ENCODE measurements at regions not wholly inside any gene's neighbourhood (a gene's known extent, or its start where the extent isn't known, plus 50 kb on each side); places are given as distances from the start of the nearest gene placed in this dataset.

GRCh38 chr10:121312587-121312986 is 285.7 kb downstream of the FGFR2 start:
- Histone ChIP-seq H3K4me2 (ENCODE audit: control insufficient read depth, extremely low read depth, insufficient read depth, low read depth, low read length) (peak overlapping the region; percentile 80), H3K9ac (ENCODE audit: control insufficient read depth, extremely low read depth, insufficient read depth, low read length) (peak overlapping the region; percentile 65), H3K36me3 (ENCODE audit: control insufficient read depth in 2 of 2, extremely low read depth in 1 of 2, insufficient read depth in 2 of 2, low read length in 2 of 2) (no peaks in the 10 kb centered on the region), H3K27ac (ENCODE audit: control insufficient read depth, insufficient read depth, low read length) (peak overlapping the region; percentile 88), H3K9me3 (ENCODE audit: control insufficient read depth, low read depth, low read length) (no peaks in the 10 kb centered on the region), H4K20me1 (ENCODE audit: control insufficient read depth, extremely low read depth, insufficient read depth, low read length) (no peaks in the 10 kb centered on the region), H3K4me3 (ENCODE audit: control insufficient read depth in 2 of 3, extremely low read depth in 1 of 3, insufficient read depth in 2 of 3, low read depth in 1 of 3, low read length in 3 of 3) (peak overlapping the region in 2 of 3 experiments; percentile 29 to 49), H3K4me1 (ENCODE audit: control insufficient read depth, extremely low read depth, insufficient read depth, low read length) (peaks cover 57% of the 10 kb centered on the region), H3K27me3 (ENCODE audit: control insufficient read depth, extremely low read depth, insufficient read depth, low read length) (no peaks in the 10 kb centered on the region), H3K9me1 (ENCODE audit: control insufficient read depth, extremely low read depth, insufficient read depth, low read length) (no peaks in the 10 kb centered on the region), H2AFZ (ENCODE audit: control insufficient read depth, low read length) (peak overlapping the region; percentile 83), H3K79me2 (ENCODE audit: control insufficient read depth, insufficient read depth, low read length) (no peaks in the 10 kb centered on the region)
- dilution Hi-C loops (cut with MboI; ENCODE audit: extremely low pct_ligation_motif_present, low sequenced_read_pairs): no loop called here
- no peak for TF ChIP-seq EZH2 (IDR thresholded peaks at IDR 0.05; ENCODE audit: low read length)
- TF ChIP-seq CTCF (optimal IDR thresholded peaks at IDR 0.05 in 1 of 3, IDR thresholded peaks at IDR 0.05 in 1 of 3, conservative IDR thresholded peaks at IDR 0.05 in 1 of 3; ENCODE audit: extremely low read depth in 1 of 3, insufficient read depth in 2 of 3, low read length in 3 of 3): no peak
- DNase-seq (ENCODE audit: low read depth, low spot score) (no peak), FAIRE-seq (no peak)

DNA sequence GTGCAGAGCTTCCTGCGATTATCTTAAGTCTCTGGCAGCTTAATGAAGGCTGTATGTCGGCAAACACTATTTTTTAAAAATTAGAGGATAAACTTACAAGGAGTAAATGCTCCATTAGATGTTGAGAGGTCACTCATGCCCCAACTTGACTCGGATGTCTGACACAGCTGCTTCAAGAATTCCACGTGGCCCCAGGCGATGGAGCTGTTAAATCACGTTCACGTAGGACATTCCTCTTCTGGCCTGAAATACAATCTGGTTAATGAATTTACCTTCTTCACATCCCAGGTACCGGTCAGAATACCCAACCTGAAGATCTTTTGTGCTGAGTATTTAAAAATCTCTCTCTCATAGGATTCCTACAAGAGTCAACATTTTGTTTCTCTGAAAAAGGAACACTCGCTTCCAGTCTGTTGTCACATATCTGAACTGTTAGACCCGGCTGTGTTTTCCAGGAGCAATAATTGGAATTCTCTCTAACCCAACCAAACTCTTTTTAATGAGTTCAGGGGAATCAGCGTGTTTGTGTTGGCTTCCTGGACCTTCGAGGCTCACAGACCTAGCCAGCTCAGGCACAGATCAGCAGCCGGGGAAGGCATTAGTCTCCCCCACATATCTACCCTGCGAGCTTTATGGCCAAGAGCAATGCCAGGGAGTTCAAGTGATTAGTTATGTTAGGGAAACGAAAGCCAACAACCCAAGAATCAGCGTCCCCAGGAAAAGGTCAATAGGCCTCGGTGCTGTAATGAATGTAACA is 284.9 kb downstream of the FGFR2 start:
- peak overlapping the region in 2 of 3 experiments; percentile 29 to 49 for H3K4me3 ChIP-seq (ENCODE audit: control insufficient read depth in 2 of 3, extremely low read depth in 1 of 3, insufficient read depth in 2 of 3, low read depth in 1 of 3, low read length in 3 of 3)
- H3K4me1 ChIP-seq (ENCODE audit: control insufficient read depth, extremely low read depth, insufficient read depth, low read length): peaks cover 50% of the 10 kb centered on the region
- no peaks in the 10 kb centered on the region for H3K36me3 ChIP-seq (ENCODE audit: control insufficient read depth in 2 of 2, extremely low read depth in 1 of 2, insufficient read depth in 2 of 2, low read length in 2 of 2)
- no peaks in the 10 kb centered on the region for H3K79me2 ChIP-seq (ENCODE audit: control insufficient read depth, insufficient read depth, low read length)
- no peaks in the 10 kb centered on the region for H3K9me1 ChIP-seq (ENCODE audit: control insufficient read depth, extremely low read depth, insufficient read depth, low read length)
- dilution Hi-C loops (cut with MboI; ENCODE audit: extremely low pct_ligation_motif_present, low sequenced_read_pairs): no loop called here
- H3K9me3 ChIP-seq (ENCODE audit: control insufficient read depth, low read depth, low read length): no peaks in the 10 kb centered on the region
- peak overlapping the region; percentile 59 for H2AFZ ChIP-seq (ENCODE audit: control insufficient read depth, low read length)
- peak overlapping the region; percentile 80 for H3K4me2 ChIP-seq (ENCODE audit: control insufficient read depth, extremely low read depth, insufficient read depth, low read depth, low read length)
- peak; percentile 95 for DNase-seq (ENCODE audit: low read depth, low spot score)
- H4K20me1 ChIP-seq (ENCODE audit: control insufficient read depth, extremely low read depth, insufficient read depth, low read length): no peaks in the 10 kb centered on the region
- peak overlapping the region; percentile 88 for H3K27ac ChIP-seq (ENCODE audit: control insufficient read depth, insufficient read depth, low read length)
- FAIRE-seq: peak; percentile 99
- H3K9ac ChIP-seq (ENCODE audit: control insufficient read depth, extremely low read depth, insufficient read depth, low read length): peak overlapping the region; percentile 65
- H3K27me3 ChIP-seq (ENCODE audit: control insufficient read depth, extremely low read depth, insufficient read depth, low read length): no peaks in the 10 kb centered on the region
- TF ChIP-seq CTCF (optimal IDR thresholded peaks at IDR 0.05 in 1 of 3, IDR thresholded peaks at IDR 0.05 in 1 of 3, conservative IDR thresholded peaks at IDR 0.05 in 1 of 3; ENCODE audit: extremely low read depth in 1 of 3, insufficient read depth in 2 of 3, low read length in 3 of 3) (peak in 1 of 3 experiments; percentile 63), EZH2 (IDR thresholded peaks at IDR 0.05; ENCODE audit: low read length) (no peak)
